H1 (cell line): ENCODE measurements at regions not wholly inside any gene's neighbourhood (a gene's known extent, or its start where the extent isn't known, plus 50 kb on each side); places are given as distances from the start of the nearest gene placed in this dataset.

Experiments
- CEBPB ChIP-seq: IDR thresholded peaks from 2 replicates; pipeline ENCODE4 v1.6.1; 2012; ENCODE audit warnings: low read depth, low read length
- CHD7 ChIP-seq: fragments of 300-600 bp; sonication (generic); IDR thresholded peaks from 2 replicates; pipeline ENCODE4 v1.7.1; 2012; ENCODE audit warnings: low read length, moderate library complexity, mild to moderate bottlenecking, inconsistent platforms; ENCODE audit not compliant: insufficient replicate concordance
- SAP30 ChIP-seq: fragments of 300-600 bp; sonication (generic); IDR thresholded peaks from 2 replicates; pipeline ENCODE4 v1.7.1; 2012; ENCODE audit warnings: low read length, moderate library complexity, mild to moderate bottlenecking, inconsistent platforms; ENCODE audit not compliant: insufficient read depth, insufficient replicate concordance

- TF ChIP-seq CHD7 = no peak
- no peak for TF ChIP-seq SAP30
- TF ChIP-seq CEBPB = no peak
Measured at GRCh38 chr6:17017416-17017815, 84.4 kb upstream of the STMND1 start (continued).
